Duodenal mucosa (tissue), 2 donors: ENCODE measurements at regions not wholly inside any gene's neighbourhood (a gene's known extent, or its start where the extent isn't known, plus 50 kb on each side); places are given as distances from the start of the nearest gene placed in this dataset.

Source experiments
- H3K27ac ChIP-seq: one replicate; pipeline ENCODE4 v1.7.0; 2013; ENCODE audit warnings: low read depth, low read length
- H3K27me3 ChIP-seq, 2 donors: one replicate each; pipeline ENCODE4 v1.7.0; 2013; ENCODE audit warnings: low read length in 2 of 2, control low read depth in 1 of 2; ENCODE audit not compliant: insufficient read depth in 2 of 2, control insufficient read depth in 1 of 2
- H3K36me3 ChIP-seq, 2 donors: one replicate each; pipeline ENCODE4 v1.7.0; 2013; ENCODE audit warnings: low read length in 2 of 2, control low read depth in 1 of 2; ENCODE audit not compliant: insufficient read depth in 2 of 2, control insufficient read depth in 1 of 2
- H3K4me1 ChIP-seq, 2 donors: one replicate each; pipeline ENCODE4 v1.7.0; 2013; ENCODE audit warnings: low read length in 2 of 2, control low read depth in 1 of 2; ENCODE audit not compliant: insufficient read depth in 2 of 2, control insufficient read depth in 1 of 2
- H3K4me3 ChIP-seq, 2 donors: one replicate each; pipeline ENCODE4 v1.7.0; 2013; ENCODE audit warnings: low read length in 2 of 2, low read depth in 1 of 2
- H3K9ac ChIP-seq, 2 donors: one replicate each; pipeline ENCODE4 v1.7.0; 2013; ENCODE audit warnings: low read length in 2 of 2, low read depth in 1 of 2
- H3K9me3 ChIP-seq, 2 donors: one replicate each; pipeline ENCODE4 v1.7.0; 2013; ENCODE audit warnings: low read length in 2 of 2, control low read depth in 1 of 2; ENCODE audit not compliant: control insufficient read depth in 1 of 2

- Histone ChIP-seq H3K4me3 (no peak overlapping the region), H3K27me3 (peaks cover 0 to 3% of the 10 kb centered on the region in 2 donors), H3K9me3 (no peaks in the 10 kb centered on the region), H3K4me1 (no peaks in the 10 kb centered on the region), H3K27ac (no peak overlapping the region), H3K9ac (no peak overlapping the region), H3K36me3 (no peaks in the 10 kb centered on the region)
Measured at GRCh38 chr17:56648321-56648720, 54.8 kb downstream of the NOG start.

GRCh38 chr17:56648806-56649205, 55.3 kb downstream of the NOG start:
- Histone ChIP-seq H3K9me3 (no peaks in the 10 kb centered on the region), H3K4me3 (no peak overlapping the region), H3K4me1 (no peaks in the 10 kb centered on the region), H3K9ac (no peak overlapping the region), H3K27ac (no peak overlapping the region), H3K36me3 (no peaks in the 10 kb centered on the region), H3K27me3 (peaks cover 0 to 3% of the 10 kb centered on the region in 2 donors)

GRCh38 chr17:56652628-56653027, 59.1 kb downstream of the NOG start:
- Histone ChIP-seq H3K4me3 (no peak overlapping the region), H3K27ac (no peak overlapping the region), H3K9me3 (no peaks in the 10 kb centered on the region), H3K36me3 (no peaks in the 10 kb centered on the region), H3K9ac (no peak overlapping the region), H3K27me3 (peaks cover 0 to 3% of the 10 kb centered on the region in 2 donors), H3K4me1 (no peaks in the 10 kb centered on the region)

GRCh38 chr17:56653877-56654276, 60.4 kb downstream of the NOG start:
- no peaks in the 10 kb centered on the region for H3K36me3 ChIP-seq
- H3K9me3 ChIP-seq, result no peaks in the 10 kb centered on the region
- no peak overlapping the region for H3K27ac ChIP-seq
- no peaks in the 10 kb centered on the region for H3K27me3 ChIP-seq
- no peak overlapping the region for H3K4me3 ChIP-seq
- no peaks in the 10 kb centered on the region for H3K4me1 ChIP-seq
- H3K9ac ChIP-seq, result no peak overlapping the region

GRCh38 chr17:56656701-56657327, 63.3 kb downstream of the NOG start:
- H3K36me3 ChIP-seq, result no peaks in the 10 kb centered on the region
- no peaks in the 10 kb centered on the region for H3K9me3 ChIP-seq
- no peak overlapping the region for H3K27ac ChIP-seq
- no peaks in the 10 kb centered on the region for H3K27me3 ChIP-seq
- no peaks in the 10 kb centered on the region for H3K4me1 ChIP-seq
- H3K4me3 ChIP-seq, result no peak overlapping the region
- no peak overlapping the region for H3K9ac ChIP-seq

GRCh38 chr17:56658648-56659047, 65.1 kb downstream of the NOG start:
- Histone ChIP-seq H3K9me3 (no peaks in the 10 kb centered on the region), H3K27ac (no peak overlapping the region), H3K4me1 (no peaks in the 10 kb centered on the region), H3K9ac (no peak overlapping the region), H3K27me3 (no peaks in the 10 kb centered on the region), H3K36me3 (no peaks in the 10 kb centered on the region), H3K4me3 (no peak overlapping the region)

GRCh38 chr17:56659622-56660021, 66.1 kb downstream of the NOG start:
- Histone ChIP-seq H3K9me3 (no peaks in the 10 kb centered on the region), H3K4me3 (no peak overlapping the region)

GRCh38 chr17:56661906-56662305, 68.4 kb downstream of the NOG start:
- no peak overlapping the region for H3K4me3 ChIP-seq

More at GRCh38 chr17:56659622-56660021, 66.1 kb downstream of the NOG start:
- no peak overlapping the region for H3K27ac ChIP-seq
- H3K27me3 ChIP-seq, result peaks cover 0 to under 1% of the 10 kb centered on the region in 2 donors
- H3K36me3 ChIP-seq, result no peaks in the 10 kb centered on the region
- no peak overlapping the region for H3K9ac ChIP-seq
- no peaks in the 10 kb centered on the region for H3K4me1 ChIP-seq

GRCh38 chr17:56665864-56666263, 72.4 kb downstream of the NOG start:
- Histone ChIP-seq H3K36me3 (no peaks in the 10 kb centered on the region), H3K9ac (no peak overlapping the region), H3K9me3 (no peaks in the 10 kb centered on the region), H3K27ac (no peak overlapping the region), H3K4me3 (no peak overlapping the region), H3K27me3 (peaks cover 0 to 6% of the 10 kb centered on the region in 2 donors), H3K4me1 (no peaks in the 10 kb centered on the region)

More at GRCh38 chr17:56661906-56662305, 68.4 kb downstream of the NOG start:
- Histone ChIP-seq H3K27ac (no peak overlapping the region), H3K4me1 (no peaks in the 10 kb centered on the region), H3K27me3 (peaks cover 0 to 6% of the 10 kb centered on the region in 2 donors), H3K9ac (no peak overlapping the region), H3K9me3 (no peaks in the 10 kb centered on the region), H3K36me3 (no peaks in the 10 kb centered on the region)

- H3K27ac ChIP-seq, result no peak overlapping the region
- peaks cover 0 to 13% of the 10 kb centered on the region in 2 donors for H3K27me3 ChIP-seq
- H3K9me3 ChIP-seq, result no peaks in the 10 kb centered on the region
- H3K9ac ChIP-seq, result no peak overlapping the region
- no peak overlapping the region for H3K4me3 ChIP-seq
- no peaks in the 10 kb centered on the region for H3K4me1 ChIP-seq
- no peaks in the 10 kb centered on the region for H3K36me3 ChIP-seq
Measured at GRCh38 chr17:56667925-56668458, 74.5 kb downstream of the NOG start.
